Thyroid gland (tissue), 4 donors: ENCODE measurements at regions not wholly inside any gene's neighbourhood (a gene's known extent, or its start where the extent isn't known, plus 50 kb on each side); places are given as distances from the start of the nearest gene placed in this dataset.
"Not testable (repeated sequence)": the region's sequence is repeated elsewhere in the genome, so short reads cannot be mapped to it uniquely, and the experiment has no call there.

Experiments used
- DNase-seq, 2 donors: peaks; one replicate each; pipeline ENCODE4 v3.0.0-alpha.2; 2019
- H3K27ac ChIP-seq, 3 donors: fragments of 200-600 bp; sonication (generic); 1 replicate in 2 of 3; 2 replicates in 1 of 3; pipeline ENCODE4 v1.5.1; 2016 to 2019; ENCODE audit warnings: mild to moderate bottlenecking in 1 of 3, moderate library complexity in 1 of 3
- H3K27me3 ChIP-seq: fragments of 200-600 bp; sonication (generic); one replicate; pipeline ENCODE4 v1.5.1; 2019
- H3K36me3 ChIP-seq, 2 donors: fragments of 200-600 bp; sonication (generic); one replicate each; pipeline ENCODE4 v1.5.1; 2016 to 2019
- H3K4me1 ChIP-seq, 2 donors: fragments of 200-600 bp; sonication (generic); one replicate each; pipeline ENCODE4 v1.5.1; 2017 to 2019
- H3K4me3 ChIP-seq, 3 donors: fragments of 200-600 bp; sonication (generic); replicated peaks in 1 of 3; 1 replicate in 2 of 3; 2 replicates in 1 of 3; pipeline ENCODE4 v1.5.1; 2016; ENCODE audit warnings: mild to moderate bottlenecking in 1 of 3
- H3K9me3 ChIP-seq: fragments of 200-600 bp; sonication (generic); one replicate; pipeline ENCODE4 v1.5.1; 2017
- POLR2A ChIP-seq, 2 donors: fragments of 450-650 bp; IDR thresholded peaks; one replicate each; pipeline ENCODE4 v1.6.1; 2017; ENCODE audit warnings: antibody characterized with exemption in 2 of 2, mild to moderate bottlenecking in 2 of 2, moderate library complexity in 1 of 2
- WGBS, 2 donors: methylation state at CpG; one replicate each; pipeline ENCODE4 v1.1.5; 2017; 5-methylcytosine and 5-hydroxymethylcytosine counted together
- intact Hi-C: fragments of 100-400 bp; cut with DNase I; formaldehyde crosslinking; loops from one replicate; pipeline ENCODE4 v1.15.1; 2023
- TF ChIP-seq, protein P1 (sequence below), 6 experiments: fragments of 200-600 bp in 3 of 6; fragments of 450-650 bp in 3 of 6; sonication (generic) in 3 of 6; IDR thresholded peaks; one replicate each; pipeline ENCODE4 v1.5.1; 2016 to 2019; ENCODE audit warnings: antibody characterized with exemption in 6 of 6, mild to moderate bottlenecking in 2 of 6, inconsistent platforms in 1 of 6, moderate library complexity in 1 of 6

DNA sequence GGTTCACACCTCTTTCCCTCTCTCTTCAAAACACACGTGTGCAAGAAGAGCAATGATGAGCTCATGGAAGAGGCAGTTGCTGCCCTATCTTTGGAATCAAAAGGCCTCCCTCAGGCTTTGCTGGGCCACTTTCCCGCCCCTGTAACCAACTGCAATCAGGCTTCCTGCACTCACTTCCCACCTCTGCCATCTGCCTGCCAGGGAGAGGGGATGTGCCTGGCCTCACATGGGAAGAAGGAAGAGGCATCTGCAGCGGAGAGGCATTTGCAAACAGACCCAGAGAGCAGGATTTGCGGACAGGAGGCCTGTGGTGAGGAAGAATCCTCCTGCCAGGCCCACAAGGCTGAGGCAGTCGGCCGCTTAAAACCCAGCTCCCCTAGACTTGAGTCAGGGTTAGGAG, 175.6 kb upstream of the ATP10A start:
- Histone ChIP-seq H3K27ac (no peak overlapping the region), H3K27me3 (no peaks in the 10 kb centered on the region), H3K9me3 (no peaks in the 10 kb centered on the region), H3K4me3 (no peak overlapping the region), H3K4me1 (no peaks in the 10 kb centered on the region), H3K36me3 (no peaks in the 10 kb centered on the region)
- 53 to 58% methylated on average over 6 of the region's 6 CpGs for WGBS, 2 donors
- DNase-seq = no peak
- no peak for TF ChIP-seq POLR2A (IDR thresholded peaks at IDR 0.05)
- TF ChIP-seq, protein P1, sequence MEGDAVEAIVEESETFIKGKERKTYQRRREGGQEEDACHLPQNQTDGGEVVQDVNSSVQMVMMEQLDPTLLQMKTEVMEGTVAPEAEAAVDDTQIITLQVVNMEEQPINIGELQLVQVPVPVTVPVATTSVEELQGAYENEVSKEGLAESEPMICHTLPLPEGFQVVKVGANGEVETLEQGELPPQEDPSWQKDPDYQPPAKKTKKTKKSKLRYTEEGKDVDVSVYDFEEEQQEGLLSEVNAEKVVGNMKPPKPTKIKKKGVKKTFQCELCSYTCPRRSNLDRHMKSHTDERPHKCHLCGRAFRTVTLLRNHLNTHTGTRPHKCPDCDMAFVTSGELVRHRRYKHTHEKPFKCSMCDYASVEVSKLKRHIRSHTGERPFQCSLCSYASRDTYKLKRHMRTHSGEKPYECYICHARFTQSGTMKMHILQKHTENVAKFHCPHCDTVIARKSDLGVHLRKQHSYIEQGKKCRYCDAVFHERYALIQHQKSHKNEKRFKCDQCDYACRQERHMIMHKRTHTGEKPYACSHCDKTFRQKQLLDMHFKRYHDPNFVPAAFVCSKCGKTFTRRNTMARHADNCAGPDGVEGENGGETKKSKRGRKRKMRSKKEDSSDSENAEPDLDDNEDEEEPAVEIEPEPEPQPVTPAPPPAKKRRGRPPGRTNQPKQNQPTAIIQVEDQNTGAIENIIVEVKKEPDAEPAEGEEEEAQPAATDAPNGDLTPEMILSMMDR (IDR thresholded peaks at IDR 0.05) = no peak
- intact Hi-C loops = no loop called here

- WGBS, 2 donors = 50 to 55% methylated on average over 1 of the region's 1 CpG
- Histone ChIP-seq H3K36me3 (no peaks in the 10 kb centered on the region), H3K27ac (no peak overlapping the region), H3K9me3 (no peaks in the 10 kb centered on the region), H3K27me3 (no peaks in the 10 kb centered on the region), H3K4me3 (no peak overlapping the region), H3K4me1 (no peaks in the 10 kb centered on the region)
- intact Hi-C loops = no loop called here
- no peak for DNase-seq
- TF ChIP-seq POLR2A (IDR thresholded peaks at IDR 0.05) = no peak
- TF ChIP-seq, protein P1 (IDR thresholded peaks at IDR 0.05) = peak in 1 of 6 experiments; percentile 8
Measured at GRCh38 chr15:26037369-26037768, 174.2 kb upstream of the ATP10A start.

GRCh38 chr15:26033493-26033892, 170.4 kb upstream of the ATP10A start:
- Histone ChIP-seq H3K4me1 (no peaks in the 10 kb centered on the region), H3K36me3 (no peaks in the 10 kb centered on the region), H3K4me3 (no peak overlapping the region), H3K27me3 (no peaks in the 10 kb centered on the region), H3K27ac (no peak overlapping the region), H3K9me3 (no peaks in the 10 kb centered on the region)
- intact Hi-C loops = no loop called here
- DNase-seq = no peak
- 67 to 80% methylated on average over 2 of the region's 2 CpGs for WGBS, 2 donors
- TF ChIP-seq, protein P1 (IDR thresholded peaks at IDR 0.05) = no peak
- TF ChIP-seq POLR2A (IDR thresholded peaks at IDR 0.05) = no peak

- TF ChIP-seq, protein P1 (IDR thresholded peaks at IDR 0.05) = no peak
- no peak for TF ChIP-seq POLR2A (IDR thresholded peaks at IDR 0.05)
- DNase-seq = no peak
- no peak overlapping the region for H3K27ac ChIP-seq
- intact Hi-C loops = no loop called here
- H3K9me3 ChIP-seq = no peaks in the 10 kb centered on the region
- no peaks in the 10 kb centered on the region for H3K36me3 ChIP-seq
- no peaks in the 10 kb centered on the region for H3K27me3 ChIP-seq
- 75 to 81% methylated on average over 9 of the region's 9 CpGs for WGBS, 2 donors
- no peaks in the 10 kb centered on the region for H3K4me1 ChIP-seq
- H3K4me3 ChIP-seq = no peak overlapping the region
Measured at GRCh38 chr15:26032162-26032846, 169.2 kb upstream of the ATP10A start.

- WGBS, 2 donors = 89 to 93% methylated on average over 7 of the region's 7 CpGs
- DNase-seq, H3K36me3 ChIP-seq, H3K4me1 ChIP-seq, H3K9me3 ChIP-seq, H3K4me3 ChIP-seq, H3K27ac ChIP-seq, intact Hi-C loops, H3K27me3 ChIP-seq: not testable (repeated sequence)
Measured at GRCh38 chr15:26029586-26029985, 166.5 kb upstream of the ATP10A start.
